ENCODE measurements at regions not wholly inside any gene's neighbourhood (a gene's known extent, or its start where the extent isn't known, plus 50 kb on each side); places are given as distances from the start of the nearest gene placed in this dataset.
"Not testable (repeated sequence)": the region's sequence is repeated elsewhere in the genome, so short reads cannot be mapped to it uniquely, and the experiment has no call there.

DNA sequence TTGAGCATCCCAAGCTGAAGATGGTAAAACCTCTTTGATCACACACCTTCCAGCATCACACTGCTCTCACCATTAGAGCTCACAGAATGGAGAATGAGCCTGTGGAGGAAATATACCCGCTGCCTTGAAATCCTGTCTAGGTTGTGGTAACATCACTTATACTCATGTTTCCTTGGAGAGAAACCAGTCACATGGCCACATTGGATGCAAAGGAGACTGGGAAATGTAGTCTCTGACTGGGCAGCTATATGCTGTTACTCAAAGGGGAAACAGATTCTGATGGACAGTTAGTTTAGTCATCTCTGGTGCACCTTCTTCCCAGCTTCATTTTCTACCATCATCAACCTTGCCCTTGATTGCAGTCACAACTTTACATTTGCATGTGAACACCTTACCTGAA is 286.3 kb downstream of the ANKRD50 start:
- DNase-seq (ENCODE audit: low read depth in 2 of 2), result no peak

DNA sequence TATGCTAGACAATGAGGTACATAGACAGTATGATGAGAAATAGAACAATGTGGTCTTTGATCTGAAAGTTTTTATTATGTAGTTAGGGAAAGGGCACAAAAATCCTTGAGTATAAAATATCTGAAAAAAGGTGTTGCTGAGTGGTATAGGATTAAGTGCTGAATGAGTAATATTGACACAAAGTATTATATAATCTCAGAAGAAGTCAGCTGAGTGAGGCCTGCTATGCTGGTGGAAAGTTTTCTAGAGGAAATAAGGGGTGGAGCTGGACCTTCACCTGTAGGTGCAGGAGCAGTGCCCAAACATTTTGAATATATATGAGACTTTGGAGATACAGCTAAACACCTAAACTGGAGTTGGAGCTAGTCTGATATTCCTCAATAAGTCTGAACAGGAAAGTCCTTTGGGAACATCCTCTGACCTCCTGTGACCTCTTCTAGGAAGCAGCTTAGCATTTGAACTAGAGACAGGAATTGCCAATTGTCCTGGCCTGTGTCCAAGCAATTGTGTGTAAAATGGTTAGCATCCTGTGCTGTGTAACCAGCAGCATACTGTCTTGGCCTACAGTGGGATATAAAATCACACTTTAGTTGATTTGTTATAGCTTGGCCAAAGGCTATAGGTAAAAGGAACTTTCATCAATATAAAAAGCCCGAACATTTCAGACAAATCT is 285.3 kb downstream of the ANKRD50 start:
- no peak for DNase-seq (ENCODE audit: low read depth in 2 of 2)

DNA sequence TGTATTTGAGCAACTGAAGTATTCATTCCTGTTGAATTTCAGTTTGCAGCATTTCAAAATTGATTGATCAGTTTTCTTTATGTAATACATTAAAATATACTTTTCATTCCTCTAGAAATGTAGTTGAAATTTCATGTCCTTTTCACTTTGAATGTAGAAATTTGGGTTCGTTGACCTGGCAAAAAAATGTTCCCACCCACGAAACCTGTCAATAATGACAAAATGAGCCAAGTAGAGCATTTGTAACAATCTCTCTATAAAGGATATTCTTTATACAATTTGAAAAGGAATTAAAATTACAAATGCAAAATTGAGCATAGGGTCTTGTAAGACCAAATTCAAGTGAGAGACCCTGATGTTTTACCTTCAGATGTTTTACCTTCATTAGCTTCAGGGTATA is 283.9 kb downstream of the ANKRD50 start:
- DNase-seq (ENCODE audit: low read depth in 2 of 2), result no peak

DNA sequence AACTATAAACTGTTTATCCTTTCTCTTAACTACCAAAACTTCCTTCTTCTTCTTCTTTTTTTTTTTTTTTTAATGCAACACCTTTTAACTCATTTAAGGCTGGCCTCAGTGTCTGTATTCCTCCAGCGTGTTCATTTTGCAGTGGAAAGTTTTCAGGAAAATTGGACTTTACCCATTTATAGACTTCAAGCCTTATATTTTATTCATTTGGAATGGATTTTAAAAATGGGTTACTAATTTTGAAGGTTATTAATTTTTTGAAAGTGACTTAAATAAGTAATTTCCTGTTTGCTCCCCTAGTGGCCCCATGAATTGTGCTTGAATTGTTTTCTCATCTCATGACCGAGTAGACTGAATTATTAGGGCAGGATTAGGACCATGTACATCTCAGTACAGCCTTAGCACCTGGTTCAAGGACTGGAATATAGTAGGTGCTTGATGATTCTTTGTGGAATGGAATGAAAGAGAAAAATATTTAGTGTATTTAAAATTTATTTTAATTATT is 282.7 kb downstream of the ANKRD50 start:
- no peak for DNase-seq (ENCODE audit: low read depth in 2 of 2)

DNA sequence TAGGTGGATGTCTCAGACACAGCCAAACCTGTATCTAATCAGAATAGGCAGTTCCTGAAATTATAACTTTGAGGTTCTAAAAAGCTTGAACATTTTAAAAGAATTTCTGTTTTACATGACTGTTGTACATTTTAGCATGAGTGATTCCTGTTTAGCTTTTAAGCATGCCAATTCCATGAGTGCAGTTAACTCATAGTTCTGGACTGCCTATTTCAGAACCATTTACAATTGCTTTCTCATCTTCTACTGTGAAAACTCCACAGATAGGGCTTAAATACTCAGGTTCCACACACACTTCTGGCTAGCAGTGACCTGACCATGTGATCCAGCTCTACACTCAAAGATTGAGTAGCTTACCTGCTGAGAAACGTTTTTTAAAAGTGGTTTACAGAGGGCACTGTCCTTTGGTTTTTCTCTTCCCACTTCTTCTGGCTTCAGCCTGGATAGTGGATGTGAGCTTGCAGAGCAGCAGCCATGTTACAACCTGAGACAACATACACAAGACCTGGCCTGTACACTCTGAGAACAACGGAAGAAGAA is 280.8 kb downstream of the ANKRD50 start:
- DNase-seq (ENCODE audit: low read depth in 2 of 2), result no peak

DNA sequence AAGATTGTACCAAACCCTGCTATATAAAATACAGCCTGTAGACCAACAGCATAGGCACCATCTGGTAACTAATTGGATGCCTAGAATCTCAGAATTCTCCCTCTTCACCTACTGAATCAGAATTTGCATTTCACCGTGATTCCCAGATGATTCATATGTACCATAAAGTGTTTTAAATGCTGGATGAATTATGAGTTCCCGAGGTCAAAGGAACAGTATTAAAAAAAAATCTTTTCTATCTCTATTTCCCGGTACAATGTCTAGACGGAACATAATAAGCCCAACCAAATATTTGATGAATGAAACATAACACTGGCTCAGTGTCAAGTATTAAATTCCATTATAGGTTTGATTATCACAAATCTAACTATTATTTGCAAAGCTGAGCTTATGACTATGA is 280.0 kb downstream of the ANKRD50 start:
- no peak for DNase-seq (ENCODE audit: low read depth in 2 of 2)

DNA sequence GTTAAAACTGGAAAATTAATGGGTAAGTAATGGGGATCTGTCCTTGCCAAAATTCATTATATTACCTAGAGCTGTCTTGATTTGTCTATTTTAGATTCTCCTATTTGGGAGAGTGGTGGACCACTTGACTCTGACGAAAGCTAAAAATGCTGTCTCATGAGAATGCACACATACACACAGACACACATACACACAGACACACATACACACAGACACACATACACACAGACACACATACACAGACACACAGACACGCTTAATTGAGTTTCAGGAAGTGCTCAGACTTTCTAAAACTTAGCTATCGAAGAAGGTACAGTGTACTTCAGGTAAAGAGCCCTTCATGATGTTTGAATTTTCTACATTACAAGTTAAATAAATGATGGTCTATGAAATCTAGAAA is 279.5 kb downstream of the ANKRD50 start:
- DNase-seq (ENCODE audit: low read depth in 2 of 2), result no peak

DNA sequence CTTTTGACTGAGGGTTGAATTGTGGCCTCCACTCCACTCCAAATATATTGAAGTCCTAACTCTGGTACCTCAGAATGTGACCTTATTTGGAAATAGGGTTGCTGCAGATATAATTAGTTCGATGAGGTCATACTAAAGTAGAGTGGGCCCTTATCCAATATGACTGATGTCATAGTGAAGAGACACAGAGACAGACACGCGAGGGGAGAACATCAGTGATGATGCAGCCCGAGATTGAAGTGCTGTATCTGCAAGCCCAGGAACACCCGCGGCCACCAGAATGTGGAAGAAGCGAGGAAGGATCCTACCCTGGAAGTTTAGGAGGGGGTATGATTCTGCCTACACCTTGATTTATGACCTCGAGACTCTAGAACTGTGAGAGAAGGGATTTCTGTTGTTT is 279.0 kb downstream of the ANKRD50 start:
- DNase-seq (ENCODE audit: low read depth in 2 of 2), result no peak

DNA sequence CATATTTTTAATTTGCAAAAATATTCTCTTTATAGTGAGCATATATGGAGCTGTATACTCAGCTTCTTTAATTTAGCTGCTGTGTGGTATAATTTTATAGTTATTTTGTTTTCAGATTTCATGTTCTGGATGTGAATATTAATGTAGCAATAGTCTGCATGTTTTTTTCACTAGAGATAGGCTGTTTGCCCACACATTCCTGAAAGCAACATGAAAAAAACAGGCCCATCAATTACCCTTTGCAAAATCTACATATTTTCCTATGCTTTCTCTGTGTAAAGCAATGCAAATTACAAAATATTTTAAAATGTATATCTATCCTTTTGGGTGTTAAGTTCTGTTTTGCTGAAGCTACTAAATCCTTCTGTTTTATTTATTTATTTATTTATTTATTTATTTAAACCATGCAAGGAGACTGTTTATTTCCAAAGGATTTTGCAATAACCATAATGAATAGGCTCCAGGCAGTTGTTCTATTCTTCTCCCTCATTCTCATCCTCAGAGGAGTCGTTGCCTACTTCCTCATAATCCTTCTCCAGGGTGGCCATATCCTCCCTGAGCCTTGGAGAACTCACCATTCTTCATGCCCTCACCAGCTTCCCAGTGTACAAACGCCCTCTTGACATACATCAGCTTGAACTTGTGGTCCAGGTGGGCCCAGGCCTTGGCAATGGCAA is 277.1 kb downstream of the ANKRD50 start:
- DNase-seq (ENCODE audit: low read depth in 2 of 2), result no peak

DNA sequence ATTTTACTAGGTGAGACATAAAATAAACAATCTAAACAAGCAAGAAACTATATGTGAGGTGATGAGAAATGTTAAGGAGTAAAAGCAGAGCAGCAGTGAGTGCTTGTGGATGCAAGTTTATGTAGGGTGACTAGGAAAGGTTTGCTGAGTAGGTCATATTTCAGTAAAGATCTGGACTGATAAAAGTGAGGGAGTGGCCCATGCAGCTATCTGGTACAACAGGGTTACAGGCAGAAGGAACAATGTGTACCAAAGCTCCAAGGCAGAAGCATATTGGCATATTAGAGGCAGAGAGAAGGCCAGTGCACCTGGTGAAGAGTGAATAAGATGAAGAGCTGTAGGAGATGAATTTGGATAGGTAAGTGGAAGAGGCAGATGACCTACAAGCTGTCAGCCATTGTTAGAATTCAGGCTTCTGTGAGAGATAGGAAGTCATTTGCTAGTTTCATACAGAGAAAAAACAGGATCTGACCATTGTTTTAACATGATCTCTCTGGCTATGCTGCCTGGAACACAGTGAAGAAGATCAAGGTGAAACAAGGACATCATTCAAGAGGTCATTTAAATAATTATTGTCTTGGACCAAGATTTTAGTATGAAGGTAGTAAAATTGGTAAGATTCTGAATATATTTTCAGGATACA is 274.6 kb downstream of the ANKRD50 start:
- no peak for DNase-seq (ENCODE audit: low read depth in 2 of 2)

DNA sequence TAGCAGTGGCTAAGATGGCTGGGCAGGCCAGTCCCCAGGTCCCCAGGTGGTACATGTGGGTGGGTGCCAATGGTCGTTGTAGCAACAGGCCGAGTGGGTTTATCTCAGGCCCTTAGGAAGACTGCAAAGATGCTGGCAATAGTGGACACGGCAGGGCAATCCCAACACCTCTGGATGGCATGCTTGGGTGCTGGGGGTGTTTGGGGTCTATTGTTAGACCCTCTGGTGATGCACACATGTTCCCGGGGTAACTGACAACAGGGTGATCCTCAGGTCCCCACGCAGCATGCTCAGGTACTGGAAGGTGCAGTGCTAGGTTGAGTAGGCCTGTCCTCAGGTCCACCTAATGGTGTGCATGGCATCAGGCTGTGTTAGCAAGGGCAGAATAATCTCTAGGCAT is 267.5 kb downstream of the ANKRD50 start:
- DNase-seq (ENCODE audit: low read depth in 2 of 2), result no peak

DNA sequence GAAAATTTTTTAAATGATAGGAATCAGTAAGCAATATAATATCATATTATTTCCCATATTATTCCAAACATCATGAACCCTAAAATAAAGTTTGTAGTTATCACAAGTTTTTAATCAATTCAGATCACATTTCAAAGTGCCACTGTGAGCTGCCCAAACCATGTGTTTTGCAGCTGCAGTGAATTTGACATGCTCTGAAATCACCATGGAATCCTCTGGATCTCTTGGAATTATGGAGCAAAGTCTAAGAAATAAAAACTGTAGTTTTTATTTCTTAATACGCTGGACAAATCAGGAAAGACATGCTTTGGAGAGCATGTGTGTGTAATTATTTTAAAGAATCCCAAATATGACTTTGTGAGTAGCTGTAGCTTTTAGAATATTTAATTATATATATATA is 262.7 kb downstream of the ANKRD50 start:
- DNase-seq (ENCODE audit: low read depth in 2 of 2), result no peak

DNA sequence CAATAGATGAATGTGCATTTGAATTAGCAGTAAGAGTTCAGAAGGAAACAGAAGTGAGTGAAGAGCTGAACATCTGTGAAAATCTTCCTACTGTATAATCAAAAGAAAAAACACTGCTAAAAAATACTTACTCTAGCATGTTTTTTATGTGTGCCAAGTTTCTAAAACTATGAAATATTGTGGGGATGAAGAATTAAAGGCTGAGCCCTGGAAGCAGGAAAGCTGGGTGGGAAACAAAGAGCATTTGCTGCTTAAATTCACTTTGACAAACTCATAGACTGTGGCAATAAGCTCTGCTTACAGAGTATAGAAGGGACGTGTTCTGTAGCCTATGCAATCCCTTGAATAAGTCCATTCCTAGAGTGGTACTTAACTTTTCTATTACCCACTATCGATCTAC is 261.7 kb downstream of the ANKRD50 start:
- DNase-seq (ENCODE audit: low read depth in 2 of 2), result no peak

DNA sequence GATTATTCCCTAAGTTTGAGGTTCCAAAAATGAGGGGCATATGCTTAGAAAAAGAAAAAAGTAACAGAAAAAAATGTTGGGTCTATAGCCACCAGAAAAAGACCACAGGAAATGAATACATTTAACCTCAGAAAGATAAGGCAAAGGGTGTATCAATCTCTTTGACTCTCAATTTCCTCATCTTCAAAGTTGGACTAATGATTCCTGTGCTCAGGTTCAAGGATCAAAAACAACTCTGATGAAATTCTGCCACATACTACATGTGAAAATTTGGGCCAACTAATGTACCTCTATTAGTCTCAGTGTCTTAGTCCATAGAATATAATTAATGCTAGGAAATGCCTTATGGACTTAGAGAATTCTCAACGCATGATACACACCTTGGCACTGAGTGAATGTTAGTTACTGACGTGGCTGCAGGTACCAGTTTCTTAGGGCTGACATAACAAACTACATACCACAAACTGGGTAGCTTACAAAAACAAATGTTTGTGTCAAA is 257.7 kb downstream of the ANKRD50 start:
- DNase-seq (ENCODE audit: low read depth in 2 of 2), result no peak

DNA sequence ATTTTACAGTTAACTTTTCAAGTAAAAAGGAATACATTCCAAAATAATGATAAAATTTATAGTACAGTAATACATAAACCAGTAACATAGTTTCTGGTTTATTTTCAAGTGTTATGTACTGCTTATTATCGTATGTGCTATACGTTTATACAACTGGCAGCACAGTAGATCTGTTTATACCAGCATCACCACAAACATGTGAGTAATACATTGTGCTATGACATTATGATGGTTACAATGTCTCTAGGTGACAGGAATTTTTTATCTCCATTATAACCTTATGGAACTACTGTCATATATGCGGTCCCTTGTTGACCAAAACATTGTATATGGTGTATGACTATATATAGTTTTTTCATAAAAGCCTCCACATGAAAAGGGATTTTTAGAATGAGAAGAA is 256.9 kb downstream of the ANKRD50 start:
- DNase-seq (ENCODE audit: low read depth in 2 of 2), result no peak

DNA sequence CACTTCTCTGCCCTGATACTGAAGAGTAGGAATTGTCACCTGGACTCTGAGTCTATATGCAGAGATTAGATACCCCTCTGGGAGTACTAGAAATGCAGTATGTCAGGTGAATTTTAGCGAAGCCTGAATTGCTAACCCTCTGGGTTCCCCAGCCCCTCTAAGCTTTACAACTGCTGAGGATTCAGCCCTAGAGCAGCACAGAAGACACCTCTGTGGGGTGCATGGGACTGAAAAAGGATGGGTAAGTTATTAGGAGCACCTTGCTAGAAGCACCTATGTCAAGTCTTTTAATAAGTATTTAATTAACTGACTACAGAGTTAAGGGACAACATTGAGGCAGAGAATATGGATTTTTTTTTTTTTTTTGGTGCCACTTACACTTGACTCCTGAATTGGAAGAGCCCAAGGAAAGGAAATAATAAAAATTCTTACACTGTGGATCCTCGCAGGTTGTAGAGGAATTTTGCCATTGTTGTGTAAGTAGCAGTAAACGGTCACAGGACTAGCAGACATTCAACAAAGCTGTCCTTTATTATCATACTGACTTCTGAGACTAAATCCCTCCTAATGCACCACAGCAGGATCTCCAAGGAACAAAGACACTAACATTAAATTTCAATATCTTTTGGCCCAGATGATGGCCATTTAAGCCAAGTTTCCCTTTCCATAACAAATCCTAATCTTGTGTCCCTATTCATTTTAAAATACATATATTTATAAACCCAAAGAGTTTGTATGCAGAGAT is 253.2 kb downstream of the ANKRD50 start:
- no peak for DNase-seq (ENCODE audit: low read depth in 2 of 2)

DNA sequence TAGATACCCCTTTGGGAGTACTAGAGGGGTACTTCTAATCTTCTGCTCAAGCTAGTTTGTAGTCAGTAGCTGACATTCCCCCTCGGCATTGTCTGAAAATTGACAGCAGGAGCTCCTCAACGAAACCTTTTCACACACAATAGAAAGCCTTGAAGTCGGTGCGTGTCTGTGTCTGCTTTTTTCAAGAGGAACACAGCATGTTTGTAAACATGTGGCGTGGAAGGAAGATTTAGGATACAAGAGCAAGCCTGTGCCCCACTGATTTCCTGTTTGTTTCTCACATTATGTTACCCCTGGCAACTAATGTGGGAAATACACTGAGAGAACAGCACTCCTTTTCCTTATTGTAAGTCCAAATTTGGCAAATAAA is 252.6 kb downstream of the ANKRD50 start:
- no peak for DNase-seq (ENCODE audit: low read depth in 2 of 2)

DNA sequence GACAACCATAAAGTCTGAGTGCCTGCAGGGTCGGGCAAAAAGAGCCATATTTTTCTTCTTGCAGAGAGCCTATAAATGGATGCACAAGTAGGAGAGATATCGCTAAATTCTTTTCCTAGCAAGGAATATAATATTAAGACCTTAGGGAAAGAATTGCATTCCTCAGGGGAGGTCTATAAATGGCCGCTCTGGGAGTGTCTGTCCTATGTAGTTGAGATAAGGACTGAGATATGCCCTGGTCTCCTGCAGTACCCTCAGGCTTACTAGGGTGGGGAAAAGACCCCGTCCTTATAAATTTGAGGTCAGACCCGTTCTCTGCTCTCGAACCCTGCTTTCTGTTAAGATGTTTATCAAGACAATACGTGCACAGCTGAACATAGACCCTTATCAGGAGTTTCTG is 250.9 kb downstream of the ANKRD50 start:
- not testable (repeated sequence) for DNase-seq (ENCODE audit: low read depth in 2 of 2)

DNA sequence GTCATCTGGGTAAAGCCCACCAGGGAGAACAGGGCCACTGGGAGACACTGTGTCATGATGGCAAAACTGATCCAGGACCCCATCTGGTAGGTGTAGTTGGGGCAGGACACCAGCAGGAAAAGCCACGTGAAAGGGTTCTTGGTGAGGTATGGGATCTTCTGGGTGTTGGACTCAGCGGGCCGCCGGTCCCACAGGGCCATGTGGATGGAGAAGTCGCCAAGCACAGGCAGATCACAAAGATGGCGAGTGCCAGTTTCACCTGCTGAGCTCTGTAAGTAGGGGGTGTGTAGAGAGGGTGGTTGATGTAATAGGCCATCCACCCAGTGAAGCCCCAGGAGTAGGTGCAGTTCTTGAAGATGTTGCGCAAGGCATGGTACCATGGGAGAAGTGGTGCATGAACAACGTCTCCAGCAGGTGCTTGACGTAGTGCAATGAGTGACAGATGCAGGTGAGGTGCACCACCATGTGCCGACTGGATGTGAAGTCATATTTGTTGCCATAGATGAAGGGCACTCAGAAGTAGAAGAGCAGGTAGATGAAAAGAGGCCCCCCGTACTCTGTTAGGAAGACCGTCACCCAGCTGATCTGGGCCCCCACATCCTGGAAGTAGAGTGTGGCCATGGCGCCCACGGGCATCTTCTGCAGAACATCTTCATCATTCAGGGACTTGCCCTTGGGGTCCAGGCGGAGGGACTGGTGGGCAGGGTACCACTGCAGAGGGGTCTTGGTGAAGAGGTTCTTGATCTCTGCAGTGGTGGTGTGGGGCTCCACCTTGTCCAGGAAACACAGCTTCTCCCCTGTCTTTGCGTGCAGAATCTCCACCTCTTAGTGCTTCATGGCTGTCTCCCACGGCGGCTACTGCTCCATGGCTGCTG is 249.3 kb downstream of the ANKRD50 start:
- no peak for DNase-seq (ENCODE audit: low read depth in 2 of 2)

DNA sequence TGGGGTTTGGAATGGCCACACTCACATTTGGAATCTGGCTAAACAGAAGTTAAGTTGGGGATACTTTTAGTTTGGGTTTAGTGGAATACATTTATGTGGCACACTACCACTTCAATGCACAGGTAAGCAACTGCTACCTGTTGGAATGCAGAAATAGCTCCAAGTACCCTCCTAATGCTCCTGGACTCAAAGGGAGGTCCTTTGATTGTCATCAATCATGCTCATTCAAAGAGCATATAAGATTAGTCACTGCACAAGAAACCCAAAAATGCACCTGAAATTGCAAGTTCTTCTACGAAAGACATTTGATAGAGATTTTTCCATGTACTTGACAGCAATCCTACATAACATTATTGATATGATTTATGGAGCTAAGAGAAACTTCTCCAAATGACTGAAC is 247.7 kb downstream of the ANKRD50 start:
- no peak for DNase-seq (ENCODE audit: low read depth in 2 of 2)

DNA sequence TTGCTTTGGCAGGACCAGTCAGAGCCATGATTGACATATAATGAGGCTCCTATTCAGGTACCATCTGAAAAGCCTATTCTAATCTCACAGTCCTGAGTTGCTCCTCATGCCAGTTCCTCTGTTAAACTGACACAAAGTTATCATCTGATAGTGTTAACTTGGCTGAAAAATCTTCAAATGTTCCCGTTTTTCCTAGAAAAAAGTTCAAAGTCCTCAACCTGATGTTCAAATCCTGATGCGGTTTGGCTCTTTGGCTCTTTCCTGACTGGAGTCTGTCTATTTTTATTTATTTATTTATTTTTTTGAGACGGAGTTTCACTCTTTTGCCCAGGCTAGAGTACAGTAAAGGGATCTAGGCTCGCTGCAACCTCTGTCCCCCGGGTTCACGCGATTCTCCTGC is 244.2 kb downstream of the ANKRD50 start:
- DNase-seq (ENCODE audit: low read depth in 2 of 2), result no peak
